A549 (cell line): ENCODE measurements at regions not wholly inside any gene's neighbourhood (a gene's known extent, or its start where the extent isn't known, plus 50 kb on each side); places are given as distances from the start of the nearest gene placed in this dataset.
"Not testable (repeated sequence)": the region's sequence is repeated elsewhere in the genome, so short reads cannot be mapped to it uniquely, and the experiment has no call there.

Experiments used
- ATAC-seq, 2 experiments: fragments of 200-7000 bp in 1 of 2; fragments of >200 bp in 1 of 2; cut with Nextera tagmentation in 1 of 2; cut with Tn5 transposase in 1 of 2; 3 replicates each; pipeline versions ENCODE4 v1.8.0 to v1.9.1; 2018 to 2020; ENCODE audit warnings: mild to moderate bottlenecking in 1 of 2, moderate library complexity in 1 of 2
- CTCF ChIA-PET: fragments of 300-600 bp; sonication (Branson Sonifier 250); formaldehyde crosslinking; extraction: SDS; loops from one replicate; lab custom pipeline; 2021; ENCODE audit warnings: antibody characterized with exemption, inconsistent platforms; lab: Yijun Ruan, JAX
- POLR2A ChIA-PET: fragments of 350-600 bp; formaldehyde crosslinking; extraction: SDS; loops from one replicate; lab custom pipeline; 2021; ENCODE audit warnings: antibody characterized with exemption, inconsistent platforms; lab: Yijun Ruan, JAX
- DNase-seq, 2 experiments: peaks; one replicate each; pipeline versions ENCODE4 v3.0.0 to v3.0.0-alpha.2; 2011 to 2016; ENCODE audit warnings: low read depth in 1 of 2, low spot score in 1 of 2
- FAIRE-seq: peaks from 2 replicates; lab custom pipeline; 2011; peaks lifted over from hg19 to GRCh38; lab: Jason Lieb, UNC
- H3K27ac ChIP-seq, 2 experiments: fragments of >200 bp; sonication (Bioruptor Twin); formaldehyde crosslinking; 3 replicates each; pipeline ENCODE4 v1.5.1; 2016 to 2017
- H3K4me1 ChIP-seq: fragments of >200 bp; sonication (Bioruptor Twin); formaldehyde crosslinking; 3 replicates; pipeline ENCODE4 v1.6.1; 2016
- H3K4me2 ChIP-seq: fragments of >200 bp; sonication (Bioruptor Twin); formaldehyde crosslinking; 3 replicates; pipeline ENCODE4 v1.6.1; 2016
- H3K4me3 ChIP-seq: fragments of >200 bp; sonication (Bioruptor Twin); formaldehyde crosslinking; 3 replicates; pipeline ENCODE4 v1.5.1; 2016
- H3K9me3 ChIP-seq: fragments of >200 bp; sonication (Bioruptor Twin); formaldehyde crosslinking; 3 replicates; pipeline ENCODE4 v1.6.1; 2016
- BCL3 ChIP-seq: fragments of >200 bp; sonication (Bioruptor Twin); formaldehyde crosslinking; IDR thresholded peaks from 3 replicates; pipeline ENCODE4 v1.6.1; 2016
- CTCF ChIP-seq: fragments of >200 bp; sonication (Bioruptor Twin); formaldehyde crosslinking; IDR thresholded peaks from 3 replicates; pipeline ENCODE4 v1.5.1; 2016
- ESRRA ChIP-seq: fragments of 150-350 bp; IDR thresholded peaks from 2 replicates; pipeline ENCODE4 v1.6.1; 2014; ENCODE audit warnings: mild to moderate bottlenecking, low read length, borderline replicate concordance
- FOXS1 ChIP-seq: fragments of 250-450 bp; sonication (Bioruptor Pico); IDR thresholded peaks from 2 replicates; pipeline ENCODE4 v1.5.0; 2020; ENCODE audit warnings: mild to moderate bottlenecking, moderate library complexity
- HES2 ChIP-seq: fragments of >200 bp; sonication (Bioruptor Twin); formaldehyde crosslinking; IDR thresholded peaks from 2 replicates; pipeline ENCODE4 v1.6.1; 2016
- HMGXB4 ChIP-seq: fragments of 250-450 bp; sonication (Bioruptor Pico); IDR thresholded peaks from 2 replicates; pipeline ENCODE4 v1.5.0; 2021; ENCODE audit warnings: mild to moderate bottlenecking, moderate library complexity, borderline replicate concordance
- HOXA7 ChIP-seq: fragments of 250-450 bp; sonication (Bioruptor Pico); IDR thresholded peaks from 2 replicates; pipeline ENCODE4 v1.5.0; 2020; ENCODE audit warnings: mild to moderate bottlenecking, moderate library complexity
- HOXB5 ChIP-seq: fragments of 250-450 bp; sonication (Bioruptor Pico); IDR thresholded peaks from 2 replicates; pipeline ENCODE4 v1.5.0; 2020; ENCODE audit warnings: mild to moderate bottlenecking, moderate library complexity
- JUNB ChIP-seq: fragments of >200 bp; sonication (Bioruptor Twin); formaldehyde crosslinking; IDR thresholded peaks from 2 replicates; pipeline ENCODE4 v1.6.1; 2016
- KDM5A ChIP-seq: fragments of 200-600 bp; sonication (generic); IDR thresholded peaks from 2 replicates; pipeline ENCODE4 v1.6.1; 2016; ENCODE audit warnings: antibody characterized with exemption, mild to moderate bottlenecking
- MAFK ChIP-seq: fragments of 450-650 bp; IDR thresholded peaks from 2 replicates; pipeline ENCODE4 v1.6.1; 2014; ENCODE audit not compliant: partially characterized antibody
- NR3C1 ChIP-seq: fragments of >200 bp; sonication (Bioruptor Twin); formaldehyde crosslinking; IDR thresholded peaks from 3 replicates; pipeline ENCODE4 v1.6.1; 2017
- POLR2AphosphoS2 ChIP-seq: conservative IDR thresholded peaks from 2 replicates; pipeline ENCODE4 v1.6.1; 2012; ENCODE audit warnings: low read length, improper control_type of control experiment, inconsistent platforms
- RNF2 ChIP-seq: fragments of 200-600 bp; sonication (generic); IDR thresholded peaks from 2 replicates; pipeline ENCODE4 v1.6.1; 2016; ENCODE audit warnings: low read depth, mild to moderate bottlenecking, antibody characterized with exemption, moderate library complexity, borderline replicate concordance
- TFCP2L1 ChIP-seq: fragments of 250-450 bp; sonication (Bioruptor Pico); IDR thresholded peaks from 2 replicates; pipeline ENCODE4 v1.5.0; 2021; ENCODE audit warnings: mild to moderate bottlenecking
- USF2 ChIP-seq: fragments of 450-650 bp; IDR thresholded peaks from 2 replicates; pipeline ENCODE4 v1.6.1; 2014; ENCODE audit warnings: antibody characterized with exemption
- ZC3H11A ChIP-seq: fragments of 450-650 bp; IDR thresholded peaks from 2 replicates; pipeline ENCODE4 v1.6.1; 2014; ENCODE audit warnings: antibody characterized with exemption, mild to moderate bottlenecking
- WGBS: methylation state at CpG from one replicate; pipeline ENCODE4 v1.1.6; 2017; ENCODE audit errors: missing lambda C conversion rate; 5-methylcytosine and 5-hydroxymethylcytosine counted together

GRCh38 chr14:71248194-71248593, 340.9 kb downstream of the PCNX1 start:
- ChIA-PET CTCF (no interaction called here), POLR2A (no interaction called here)
- H3K4me1 ChIP-seq, result no peaks in the 10 kb centered on the region
- TF ChIP-seq BCL3, result no peak
- TF ChIP-seq, all 56 proteins: peak for 0
- Histone ChIP-seq H3K27ac (no peak overlapping the region), H3K9me3 (0 out of 3 replicates have a peak, but pooled peaks cover 3% of the 10 kb centered on the region), H3K4me2 (no peak overlapping the region), H3K4me3 (no peak overlapping the region)
- FAIRE-seq, result no peak
- ATAC-seq, result no peak
- WGBS, result 5% methylated on average over 3 of the region's 3 CpGs
- no peak for DNase-seq

GRCh38 chr14:71250347-71250746, 343.1 kb downstream of the PCNX1 start:
- no peak for ATAC-seq
- no peak overlapping the region for H3K4me3 ChIP-seq
- no peak overlapping the region for H3K27ac ChIP-seq
- WGBS, result 34% methylated on average over 2 of the region's 2 CpGs
- TF ChIP-seq NR3C1 (no peak), HOXB5 (CRISPR knock-in tag) (no peak), CTCF (no peak), HOXA7 (CRISPR knock-in tag) (no peak), HMGXB4 (no peak), TFCP2L1 (CRISPR knock-in tag) (no peak), USF2 (no peak), HES2 (no peak), ESRRA (no peak), RNF2 (no peak), KDM5A (no peak), ZC3H11A (no peak), MAFK (no peak)
- POLR2A ChIA-PET, result no interaction called here
- H3K4me1 ChIP-seq, result no peaks in the 10 kb centered on the region
- CTCF ChIA-PET, result interaction anchor here (0.6 kb wide), 1 partner anchor 36 kb away, joined by 3 read pairs; no protein-coding TSS in a partner anchor
- FAIRE-seq, result no peak
- H3K4me2 ChIP-seq, result no peak overlapping the region
- 0 out of 3 replicates have a peak, but pooled peaks cover 3% of the 10 kb centered on the region for H3K9me3 ChIP-seq
- DNase-seq, result no peak

GRCh38 chr14:71250791-71251190, 343.5 kb downstream of the PCNX1 start:
- no peak for ATAC-seq
- POLR2A ChIA-PET, result no interaction called here
- H3K4me1 ChIP-seq, result no peaks in the 10 kb centered on the region
- no peak for FAIRE-seq
- no peak overlapping the region for H3K4me3 ChIP-seq
- no peak for DNase-seq
- no peak for TF ChIP-seq POLR2AphosphoS2
- no peak for TF ChIP-seq FOXS1 (CRISPR knock-in tag)
- no peak for TF ChIP-seq ESRRA
- TF ChIP-seq JUNB, result no peak
- CTCF ChIA-PET, result interaction anchor here (0.6 kb wide), 1 partner anchor 35 kb away, joined by 3 read pairs; no protein-coding TSS in a partner anchor
- no peak overlapping the region for H3K27ac ChIP-seq
- H3K4me2 ChIP-seq, result no peak overlapping the region
- 0 out of 3 replicates have a peak, but pooled peaks cover 3% of the 10 kb centered on the region for H3K9me3 ChIP-seq

GRCh38 chr14:71254091-71254719, 346.9 kb downstream of the PCNX1 start:
- H3K4me3 ChIP-seq, result not testable (repeated sequence)

More at GRCh38 chr14:71254091-71254719, 346.9 kb downstream of the PCNX1 start:
- ATAC-seq, DNase-seq, FAIRE-seq, H3K9me3 ChIP-seq, H3K27ac ChIP-seq, H3K4me1 ChIP-seq, H3K4me2 ChIP-seq, POLR2A ChIA-PET: not testable (repeated sequence)
- CTCF ChIA-PET, result interaction anchor here (0.6 to 1.6 kb wide), 2 partner anchors 17 to 1536 kb away, joined by 3 read pairs; no protein-coding TSS in a partner anchor
- 79% methylated on average over 20 of the region's 53 CpGs for WGBS
